A673 (cell line): ENCODE measurements at regions not wholly inside any gene's neighbourhood (a gene's known extent, or its start where the extent isn't known, plus 50 kb on each side); places are given as distances from the start of the nearest gene placed in this dataset.

ENCODE experiments used
- CTCF ChIP-seq: fragments of 300-800, 200-600 bp; sonication (generic); conservative IDR thresholded peaks from 2 replicates; pipeline ENCODE4 v1.5.1; 2017; ENCODE audit warnings: low read depth, mild to moderate bottlenecking, antibody characterized with exemption, low read length, moderate library complexity, mixed read lengths
- EZH2 ChIP-seq: fragments of 200-600 bp; sonication (generic); IDR thresholded peaks from 2 replicates; pipeline ENCODE4 v1.6.1; 2017; ENCODE audit warnings: borderline replicate concordance, low read depth, mild to moderate bottlenecking, mixed read lengths, antibody characterized with exemption, low read length; ENCODE audit not compliant: poor library complexity, severe bottlenecking

GRCh38 chr15:66927201-66928077 is 138.0 kb upstream of the SMAD3 start:
- no peak for TF ChIP-seq CTCF
- TF ChIP-seq EZH2: no peak
